ENCODE measurements at regions not wholly inside any gene's neighbourhood (a gene's known extent, or its start where the extent isn't known, plus 50 kb on each side); places are given as distances from the start of the nearest gene placed in this dataset.

- no peak for TF ChIP-seq CTCF (IDR thresholded peaks at IDR 0.05)
- no peak for TF ChIP-seq POLR2A (IDR thresholded peaks at IDR 0.05)
Measured at GRCh38 chr4:16360694-16361262, 134.5 kb upstream of the TAPT1 start.
